ENCODE measurements at regions not wholly inside any gene's neighbourhood (a gene's known extent, or its start where the extent isn't known, plus 50 kb on each side); places are given as distances from the start of the nearest gene placed in this dataset.
"Not testable (repeated sequence)": the region's sequence is repeated elsewhere in the genome, so short reads cannot be mapped to it uniquely, and the experiment has no call there.

DNA sequence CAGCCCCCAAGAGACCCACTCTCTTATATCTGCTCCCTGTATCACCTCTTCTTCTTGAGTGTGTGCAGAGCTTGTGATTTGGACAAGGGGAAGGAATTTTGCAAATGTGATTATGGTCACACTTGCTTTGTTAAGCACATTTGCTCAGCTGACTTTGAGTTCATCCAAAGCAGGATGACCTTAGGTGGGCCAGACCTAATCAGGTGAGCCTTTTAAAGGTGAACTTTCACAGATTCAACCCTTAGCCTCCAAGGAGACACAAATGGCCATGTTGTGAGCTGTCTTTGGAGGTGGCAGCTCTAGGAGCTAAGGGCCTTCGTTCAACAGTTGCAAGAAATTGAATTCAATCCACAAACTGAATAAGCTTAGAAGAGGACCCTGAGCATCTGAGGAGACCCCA lies 147.8 kb downstream of the DEFB131A start:
- ChIA-PET CTCF (no interaction called here), POLR2A (no interaction called here)
- TF ChIP-seq, protein P1, sequence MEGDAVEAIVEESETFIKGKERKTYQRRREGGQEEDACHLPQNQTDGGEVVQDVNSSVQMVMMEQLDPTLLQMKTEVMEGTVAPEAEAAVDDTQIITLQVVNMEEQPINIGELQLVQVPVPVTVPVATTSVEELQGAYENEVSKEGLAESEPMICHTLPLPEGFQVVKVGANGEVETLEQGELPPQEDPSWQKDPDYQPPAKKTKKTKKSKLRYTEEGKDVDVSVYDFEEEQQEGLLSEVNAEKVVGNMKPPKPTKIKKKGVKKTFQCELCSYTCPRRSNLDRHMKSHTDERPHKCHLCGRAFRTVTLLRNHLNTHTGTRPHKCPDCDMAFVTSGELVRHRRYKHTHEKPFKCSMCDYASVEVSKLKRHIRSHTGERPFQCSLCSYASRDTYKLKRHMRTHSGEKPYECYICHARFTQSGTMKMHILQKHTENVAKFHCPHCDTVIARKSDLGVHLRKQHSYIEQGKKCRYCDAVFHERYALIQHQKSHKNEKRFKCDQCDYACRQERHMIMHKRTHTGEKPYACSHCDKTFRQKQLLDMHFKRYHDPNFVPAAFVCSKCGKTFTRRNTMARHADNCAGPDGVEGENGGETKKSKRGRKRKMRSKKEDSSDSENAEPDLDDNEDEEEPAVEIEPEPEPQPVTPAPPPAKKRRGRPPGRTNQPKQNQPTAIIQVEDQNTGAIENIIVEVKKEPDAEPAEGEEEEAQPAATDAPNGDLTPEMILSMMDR (IDR thresholded peaks at IDR 0.05; ENCODE audit: insufficient read depth, low read length, missing control alignments), result no peak
- H3K4me3 ChIP-seq (ENCODE audit: low read depth, low read length), result no peak overlapping the region
- no peak for DNase-seq (ENCODE audit: low read depth, low spot score)

DNA sequence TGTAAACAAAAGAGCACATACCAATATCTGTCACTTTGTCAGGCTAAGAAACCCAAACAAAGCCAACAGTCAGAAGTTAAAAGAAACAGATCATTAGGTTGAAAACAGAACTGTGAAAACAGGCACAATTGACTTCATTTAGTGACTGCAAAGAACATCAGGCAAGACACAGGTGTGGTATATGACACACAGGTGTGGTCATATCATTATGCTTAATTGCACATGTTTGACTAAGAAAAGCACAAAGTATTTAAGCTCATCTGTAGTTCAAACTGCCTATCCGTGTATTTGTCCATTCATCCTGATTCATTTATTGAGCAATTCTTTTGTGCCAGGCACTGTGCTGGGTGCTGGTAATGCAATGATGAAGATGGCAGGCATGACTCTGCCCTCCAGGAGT lies 150.7 kb downstream of the DEFB131A start:
- TF ChIP-seq, protein P1 (IDR thresholded peaks at IDR 0.05; ENCODE audit: insufficient read depth, low read length, missing control alignments), result no peak
- ChIA-PET POLR2A (no interaction called here), CTCF (no interaction called here)
- H3K4me3 ChIP-seq (ENCODE audit: low read depth, low read length), result no peak overlapping the region
- DNase-seq (ENCODE audit: low read depth, low spot score), result no peak

DNA sequence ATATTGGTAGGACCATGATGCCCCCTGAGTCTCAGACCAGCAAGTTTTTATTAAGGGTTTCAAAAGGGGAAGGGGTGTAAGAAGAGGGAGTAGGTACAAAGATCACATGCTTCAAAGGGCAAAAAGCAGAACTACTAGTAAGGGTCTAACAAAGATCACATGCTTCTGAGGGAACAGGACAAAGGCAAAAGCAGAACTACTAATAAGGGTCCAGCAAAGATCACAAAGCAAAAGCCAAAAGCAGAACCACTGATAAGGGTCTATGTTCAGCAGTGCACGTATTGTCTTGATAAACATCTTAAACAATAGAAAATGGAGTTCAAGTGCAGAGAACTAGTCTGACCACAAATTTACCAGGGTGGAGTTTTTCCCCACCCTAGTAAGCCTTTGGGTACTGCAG lies 151.3 kb downstream of the DEFB131A start:
- CTCF ChIA-PET; POLR2A ChIA-PET; DNase-seq (ENCODE audit: low read depth, low spot score); H3K4me3 ChIP-seq (ENCODE audit: low read depth, low read length): not testable (repeated sequence)

DNA sequence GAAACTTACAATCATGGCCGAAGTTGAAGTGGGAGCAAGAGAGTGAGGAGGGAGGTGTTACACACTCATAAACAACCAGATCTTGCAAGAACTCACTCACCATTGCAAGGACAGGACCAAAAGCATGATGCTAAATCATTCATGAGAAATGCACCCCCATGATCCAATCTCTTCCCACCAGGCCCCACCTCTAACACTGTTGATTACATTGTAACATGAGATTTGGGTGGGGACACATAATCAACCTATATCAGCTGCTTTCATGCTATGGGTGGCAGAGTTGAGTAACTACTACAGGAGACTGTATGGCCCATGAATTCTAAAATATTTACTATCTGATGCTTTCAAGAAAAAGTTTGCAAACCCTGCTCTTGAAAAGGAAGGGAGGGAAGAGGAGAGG lies 155.1 kb downstream of the DEFB131A start:
- H3K4me3 ChIP-seq (ENCODE audit: low read depth, low read length), result no peak overlapping the region
- TF ChIP-seq, protein P1 (IDR thresholded peaks at IDR 0.05; ENCODE audit: insufficient read depth, low read length, missing control alignments), result no peak
- ChIA-PET POLR2A (no interaction called here), CTCF (no interaction called here)
- no peak for DNase-seq (ENCODE audit: low read depth, low spot score)

DNA sequence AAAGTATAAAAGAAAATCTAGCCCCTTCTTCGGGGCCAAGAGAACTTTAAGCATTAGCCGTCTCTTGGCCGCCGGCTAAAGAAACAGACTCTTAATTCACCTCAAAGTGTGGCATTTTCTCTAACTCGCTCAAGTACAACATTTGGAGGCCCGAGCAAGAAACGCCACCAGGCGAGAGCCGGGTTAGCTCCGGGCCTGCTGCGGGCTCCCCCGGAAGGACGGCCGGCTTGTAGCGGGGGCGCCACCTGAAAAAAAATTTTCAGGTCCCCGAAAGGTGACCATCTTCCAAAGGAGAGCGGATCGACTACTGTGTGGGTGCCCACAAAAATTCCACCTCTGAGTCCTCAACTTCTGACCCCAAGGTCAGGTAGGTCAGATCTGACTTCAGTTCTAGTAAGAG lies 156.0 kb downstream of the DEFB131A start:
- no peak for DNase-seq (ENCODE audit: low read depth, low spot score)

DNA sequence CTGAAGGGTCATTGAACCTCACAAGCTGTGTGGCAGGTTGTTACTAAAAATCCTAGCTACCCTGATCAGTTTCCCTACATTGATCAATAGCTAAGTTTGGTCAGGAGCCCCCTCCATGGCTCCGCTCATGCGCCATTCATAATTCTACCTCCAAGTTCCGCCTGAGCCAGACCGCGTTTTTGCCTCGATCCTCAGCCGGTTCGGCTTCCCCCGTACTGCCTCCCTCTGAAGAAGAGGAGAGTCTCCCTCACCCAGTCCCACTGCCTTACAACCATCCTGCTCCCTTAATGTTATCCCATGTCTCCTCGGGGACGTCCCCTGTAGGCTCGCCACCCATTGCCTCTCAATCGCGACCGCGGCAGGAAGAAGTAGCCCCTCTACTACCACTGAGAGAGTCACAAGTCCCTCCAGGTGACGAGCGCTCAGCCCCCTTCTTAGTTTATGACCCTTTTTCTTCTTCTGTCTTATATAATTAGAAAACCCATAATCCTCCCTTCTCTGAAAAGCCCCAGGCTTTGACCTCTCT lies 158.2 kb downstream of the DEFB131A start:
- DNase-seq (ENCODE audit: low read depth, low spot score), result no peak
- no peak overlapping the region for H3K4me3 ChIP-seq (ENCODE audit: low read depth, low read length)
- TF ChIP-seq, protein P1 (IDR thresholded peaks at IDR 0.05; ENCODE audit: insufficient read depth, low read length, missing control alignments), result no peak
- ChIA-PET POLR2A (no interaction called here), CTCF (no interaction called here)

More for the DNA sequence above, 156.0 kb downstream of the DEFB131A start:
- ChIA-PET CTCF (no interaction called here), POLR2A (no interaction called here)
- no peak overlapping the region for H3K4me3 ChIP-seq (ENCODE audit: low read depth, low read length)
- TF ChIP-seq, protein P1 (IDR thresholded peaks at IDR 0.05; ENCODE audit: insufficient read depth, low read length, missing control alignments), result no peak

DNA sequence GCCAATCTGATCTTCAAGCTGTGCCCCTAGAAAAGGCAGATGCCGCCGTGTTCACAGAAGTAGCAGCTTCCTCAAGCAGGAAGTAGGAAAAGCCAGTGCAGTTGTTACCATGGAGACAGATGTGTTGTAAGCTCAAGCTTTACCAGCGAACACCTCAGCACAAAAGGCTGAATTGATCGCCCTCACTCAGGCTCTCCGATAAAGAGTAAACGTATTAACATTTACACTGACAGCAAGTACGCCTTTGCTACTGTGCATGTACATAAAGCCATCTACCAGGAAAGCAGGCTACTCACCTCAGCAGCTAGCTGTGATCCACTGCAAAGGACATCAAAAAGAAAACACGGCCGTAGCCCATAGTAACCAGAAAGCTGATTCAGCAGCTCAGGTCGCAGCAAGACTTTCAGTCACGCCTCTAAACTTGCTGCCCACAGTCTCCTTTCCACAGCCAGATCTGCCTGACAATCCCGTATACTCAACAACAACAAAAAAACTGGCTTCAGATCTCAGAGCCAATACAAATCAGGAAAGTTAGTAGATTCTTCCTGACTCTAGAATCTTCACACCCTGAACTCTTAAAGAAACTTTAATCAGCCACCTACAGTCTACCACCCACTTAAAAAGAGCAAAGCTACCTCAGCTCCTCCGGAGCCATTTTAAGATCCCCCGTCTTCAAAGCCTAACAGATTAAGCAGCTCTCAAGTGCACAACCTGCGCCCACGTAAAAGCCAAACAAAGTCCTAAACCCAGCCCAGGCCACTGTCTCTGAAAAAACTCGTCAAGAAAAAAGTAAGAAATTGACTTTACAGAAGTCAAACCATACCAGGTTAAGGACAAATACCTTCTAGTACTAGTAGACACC lies 160.0 kb downstream of the DEFB131A start:
- DNase-seq (ENCODE audit: low read depth, low spot score); POLR2A ChIA-PET; H3K4me3 ChIP-seq (ENCODE audit: low read depth, low read length); CTCF ChIA-PET: not testable (repeated sequence)

DNA sequence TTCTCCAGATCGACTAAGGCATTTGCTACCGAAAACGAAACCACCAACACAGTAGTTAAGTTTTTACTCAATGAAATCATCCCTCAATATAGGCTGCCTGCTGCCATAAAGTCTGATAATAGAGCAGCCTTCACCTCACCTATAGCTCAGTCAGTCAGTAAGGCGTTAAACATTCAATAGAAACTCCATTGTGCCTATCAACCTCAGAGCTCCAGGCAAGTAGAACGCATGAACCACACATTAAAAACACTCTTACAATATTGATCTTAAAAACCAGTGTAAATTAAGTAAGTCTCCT lies 160.6 kb downstream of the DEFB131A start:
- DNase-seq (ENCODE audit: low read depth, low spot score); POLR2A ChIA-PET; CTCF ChIA-PET; H3K4me3 ChIP-seq (ENCODE audit: low read depth, low read length): not testable (repeated sequence)

All from AG04449 (cell line).